ENCODE measurements at regions not wholly inside any gene's neighbourhood (a gene's known extent, or its start where the extent isn't known, plus 50 kb on each side); places are given as distances from the start of the nearest gene placed in this dataset.

- H3K4me1 Mint-ChIP-seq (ENCODE audit: low read depth, unreplicated experiment) = peaks cover 5% of the 10 kb centered on the region
- H3K4me2 ChIP-seq (ENCODE audit: low read length) = no peak overlapping the region
These were observed 528.6 kb upstream of the CELF2 start for GRCh38 chr10:10489076-10489475.

GRCh38 chr10:10489805-10490571, 527.7 kb upstream of the CELF2 start:
- H3K36me3 Mint-ChIP-seq (ENCODE audit: low read depth, unreplicated experiment) = no peaks in the 10 kb centered on the region
- TF ChIP-seq EZH2 (IDR thresholded peaks at IDR 0.05; ENCODE audit: insufficient read depth, low read length) (no peak), CTCF (IDR thresholded peaks at IDR 0.05; ENCODE audit: insufficient read depth, low read depth, low read length) (no peak)
- no peak overlapping the region for H3K27ac Mint-ChIP-seq (ENCODE audit: unreplicated experiment)

More at GRCh38 chr10:10489076-10489475, 528.6 kb upstream of the CELF2 start:
- H3K4me3 ChIP-seq (ENCODE audit: insufficient read depth, low read depth, low read length) = no peak overlapping the region
- no peaks in the 10 kb centered on the region for H3K79me2 ChIP-seq (ENCODE audit: insufficient read depth, low read length)
- H3K27me3 ChIP-seq (ENCODE audit: insufficient read depth, low read length) = no peaks in the 10 kb centered on the region
- no peaks in the 10 kb centered on the region for H4K20me1 ChIP-seq (ENCODE audit: insufficient read depth, low read length)
- no peaks in the 10 kb centered on the region for H3K36me3 ChIP-seq (ENCODE audit: insufficient read depth, low read length)
- no peak overlapping the region for H3K9ac ChIP-seq (ENCODE audit: low read length)
- Mint-ChIP-seq H3K36me3 (ENCODE audit: low read depth, unreplicated experiment) (no peaks in the 10 kb centered on the region), H3K4me3 (ENCODE audit: unreplicated experiment) (no peak overlapping the region), H3K27ac (ENCODE audit: unreplicated experiment) (no peak overlapping the region), H3K27me3 (ENCODE audit: low read depth, unreplicated experiment) (no peaks in the 10 kb centered on the region), H3K9me3 (ENCODE audit: unreplicated experiment) (no peaks in the 10 kb centered on the region)
- H2AFZ ChIP-seq (ENCODE audit: low read depth, low read length) = no peak overlapping the region
- H3K9me3 ChIP-seq (ENCODE audit: insufficient read depth, low read depth, low read length) = no peaks in the 10 kb centered on the region
- FAIRE-seq (no peak), DNase-seq (ENCODE audit: low read depth) (no peak)
- peaks cover 8% of the 10 kb centered on the region for H3K4me1 ChIP-seq (ENCODE audit: insufficient read depth, low read length)
- no peak for TF ChIP-seq EZH2 (IDR thresholded peaks at IDR 0.05; ENCODE audit: insufficient read depth, low read length)
- TF ChIP-seq CTCF (IDR thresholded peaks at IDR 0.05; ENCODE audit: insufficient read depth, low read depth, low read length) = no peak
- no peak overlapping the region for H3K27ac ChIP-seq (ENCODE audit: low read depth, low read length)

GRCh38 chr10:10490581-10490980, 527.1 kb upstream of the CELF2 start:
- H3K9me3 Mint-ChIP-seq (ENCODE audit: unreplicated experiment) = no peaks in the 10 kb centered on the region
- H3K27me3 Mint-ChIP-seq (ENCODE audit: low read depth, unreplicated experiment) = no peaks in the 10 kb centered on the region
- no peak for TF ChIP-seq EZH2 (IDR thresholded peaks at IDR 0.05; ENCODE audit: insufficient read depth, low read length)
- no peak for TF ChIP-seq CTCF (IDR thresholded peaks at IDR 0.05; ENCODE audit: insufficient read depth, low read depth, low read length)
- FAIRE-seq (no peak), DNase-seq (ENCODE audit: low read depth) (peak; percentile 8)
- no peaks in the 10 kb centered on the region for H4K20me1 ChIP-seq (ENCODE audit: insufficient read depth, low read length)
- H2AFZ ChIP-seq (ENCODE audit: low read depth, low read length) = no peak overlapping the region
- peaks cover 8% of the 10 kb centered on the region for H3K4me1 ChIP-seq (ENCODE audit: insufficient read depth, low read length)
- no peak overlapping the region for H3K4me3 ChIP-seq (ENCODE audit: insufficient read depth, low read depth, low read length)
- no peaks in the 10 kb centered on the region for H3K27me3 ChIP-seq (ENCODE audit: insufficient read depth, low read length)
- H3K4me3 Mint-ChIP-seq (ENCODE audit: unreplicated experiment) = no peak overlapping the region
- H3K27ac Mint-ChIP-seq (ENCODE audit: unreplicated experiment) = no peak overlapping the region
- H3K9ac ChIP-seq (ENCODE audit: low read length) = no peak overlapping the region
- no peaks in the 10 kb centered on the region for H3K36me3 ChIP-seq (ENCODE audit: insufficient read depth, low read length)
- H3K27ac ChIP-seq (ENCODE audit: low read depth, low read length) = no peak overlapping the region
- no peak overlapping the region for H3K4me2 ChIP-seq (ENCODE audit: low read length)
- H3K79me2 ChIP-seq (ENCODE audit: insufficient read depth, low read length) = no peaks in the 10 kb centered on the region
- peaks cover 5% of the 10 kb centered on the region for H3K4me1 Mint-ChIP-seq (ENCODE audit: low read depth, unreplicated experiment)
- no peaks in the 10 kb centered on the region for H3K9me3 ChIP-seq (ENCODE audit: insufficient read depth, low read depth, low read length)
- H3K36me3 Mint-ChIP-seq (ENCODE audit: low read depth, unreplicated experiment) = no peaks in the 10 kb centered on the region

More at GRCh38 chr10:10489805-10490571, 527.7 kb upstream of the CELF2 start:
- Mint-ChIP-seq H3K27me3 (ENCODE audit: low read depth, unreplicated experiment) (no peaks in the 10 kb centered on the region), H3K4me1 (ENCODE audit: low read depth, unreplicated experiment) (peaks cover 5% of the 10 kb centered on the region), H3K9me3 (ENCODE audit: unreplicated experiment) (no peaks in the 10 kb centered on the region), H3K4me3 (ENCODE audit: unreplicated experiment) (no peak overlapping the region)
- no peak for FAIRE-seq
- H3K9ac ChIP-seq (ENCODE audit: low read length) = no peak overlapping the region
- H3K4me2 ChIP-seq (ENCODE audit: low read length) = no peak overlapping the region
- no peaks in the 10 kb centered on the region for H4K20me1 ChIP-seq (ENCODE audit: insufficient read depth, low read length)
- H3K79me2 ChIP-seq (ENCODE audit: insufficient read depth, low read length) = no peaks in the 10 kb centered on the region
- H2AFZ ChIP-seq (ENCODE audit: low read depth, low read length) = no peak overlapping the region
- no peak overlapping the region for H3K4me3 ChIP-seq (ENCODE audit: insufficient read depth, low read depth, low read length)
- H3K4me1 ChIP-seq (ENCODE audit: insufficient read depth, low read length) = peaks cover 8% of the 10 kb centered on the region
- no peaks in the 10 kb centered on the region for H3K36me3 ChIP-seq (ENCODE audit: insufficient read depth, low read length)
- no peaks in the 10 kb centered on the region for H3K9me3 ChIP-seq (ENCODE audit: insufficient read depth, low read depth, low read length)
- peak; percentile 15 for DNase-seq (ENCODE audit: low read depth)
- H3K27me3 ChIP-seq (ENCODE audit: insufficient read depth, low read length) = no peaks in the 10 kb centered on the region
- no peak overlapping the region for H3K27ac ChIP-seq (ENCODE audit: low read depth, low read length)
